ENCODE measurements at regions not wholly inside any gene's neighbourhood (a gene's known extent, or its start where the extent isn't known, plus 50 kb on each side); places are given as distances from the start of the nearest gene placed in this dataset.

GRCh38 chr10:29959586-29959985 lies 99.8 kb downstream of the JCAD start:
- TF ChIP-seq EZH2 (IDR thresholded peaks at IDR 0.05; ENCODE audit: insufficient read depth, poor library complexity, severe bottlenecking): no peak
- no peak for TF ChIP-seq EZH2phosphoT487 (IDR thresholded peaks at IDR 0.05; ENCODE audit: insufficient read depth, low read depth)

Measured in GM23248 (cell line).